ENCODE measurements at regions not wholly inside any gene's neighbourhood (a gene's known extent, or its start where the extent isn't known, plus 50 kb on each side); places are given as distances from the start of the nearest gene placed in this dataset.

GRCh38 chr1:82451191-82451590, 650.5 kb downstream of the ADGRL2 start:
- H3K4me2 ChIP-seq (ENCODE audit: low read length), result no peak overlapping the region
- TF ChIP-seq, protein P1, sequence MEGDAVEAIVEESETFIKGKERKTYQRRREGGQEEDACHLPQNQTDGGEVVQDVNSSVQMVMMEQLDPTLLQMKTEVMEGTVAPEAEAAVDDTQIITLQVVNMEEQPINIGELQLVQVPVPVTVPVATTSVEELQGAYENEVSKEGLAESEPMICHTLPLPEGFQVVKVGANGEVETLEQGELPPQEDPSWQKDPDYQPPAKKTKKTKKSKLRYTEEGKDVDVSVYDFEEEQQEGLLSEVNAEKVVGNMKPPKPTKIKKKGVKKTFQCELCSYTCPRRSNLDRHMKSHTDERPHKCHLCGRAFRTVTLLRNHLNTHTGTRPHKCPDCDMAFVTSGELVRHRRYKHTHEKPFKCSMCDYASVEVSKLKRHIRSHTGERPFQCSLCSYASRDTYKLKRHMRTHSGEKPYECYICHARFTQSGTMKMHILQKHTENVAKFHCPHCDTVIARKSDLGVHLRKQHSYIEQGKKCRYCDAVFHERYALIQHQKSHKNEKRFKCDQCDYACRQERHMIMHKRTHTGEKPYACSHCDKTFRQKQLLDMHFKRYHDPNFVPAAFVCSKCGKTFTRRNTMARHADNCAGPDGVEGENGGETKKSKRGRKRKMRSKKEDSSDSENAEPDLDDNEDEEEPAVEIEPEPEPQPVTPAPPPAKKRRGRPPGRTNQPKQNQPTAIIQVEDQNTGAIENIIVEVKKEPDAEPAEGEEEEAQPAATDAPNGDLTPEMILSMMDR (IDR thresholded peaks at IDR 0.05; ENCODE audit: low read length), result no peak
- no peak for TF ChIP-seq EZH2 (IDR thresholded peaks at IDR 0.05; ENCODE audit: borderline replicate concordance, low read length)
- no peaks in the 10 kb centered on the region for H3K36me3 ChIP-seq (ENCODE audit: insufficient read depth, low read length)
- no peak overlapping the region for H2AFZ ChIP-seq (ENCODE audit: low read length)
- H3K4me3 ChIP-seq (ENCODE audit: low read depth, low read length, poor library complexity, severe bottlenecking), result no peak overlapping the region
- no peaks in the 10 kb centered on the region for H4K20me1 ChIP-seq (ENCODE audit: insufficient read depth, low read length)
- H3K9ac ChIP-seq (ENCODE audit: low read length), result no peak overlapping the region
- no peaks in the 10 kb centered on the region for H3K9me3 ChIP-seq (ENCODE audit: low read length)
- no peaks in the 10 kb centered on the region for H3K79me2 ChIP-seq (ENCODE audit: insufficient read depth, low read length)
- no peak overlapping the region for H3K27ac ChIP-seq (ENCODE audit: low read depth, low read length, poor library complexity, severe bottlenecking)
- no peaks in the 10 kb centered on the region for H3K9me2 ChIP-seq (ENCODE audit: low read depth, low read length)
- no peaks in the 10 kb centered on the region for H3K27me3 ChIP-seq (ENCODE audit: insufficient read depth, low read length)
- no peaks in the 10 kb centered on the region for H3K4me1 ChIP-seq (ENCODE audit: insufficient read depth, low read length, severe bottlenecking)
- H3F3A ChIP-seq (ENCODE audit: insufficient read depth, low read length), result no peaks in the 10 kb centered on the region

- Histone ChIP-seq H4K20me1 (ENCODE audit: insufficient read depth, low read length) (no peaks in the 10 kb centered on the region), H3K9ac (ENCODE audit: low read length) (no peak overlapping the region), H3K27me3 (ENCODE audit: insufficient read depth, low read length) (no peaks in the 10 kb centered on the region), H2AFZ (ENCODE audit: low read length) (no peak overlapping the region), H3K4me3 (ENCODE audit: low read depth, low read length, poor library complexity, severe bottlenecking) (no peak overlapping the region), H3K36me3 (ENCODE audit: insufficient read depth, low read length) (no peaks in the 10 kb centered on the region), H3K9me2 (ENCODE audit: low read depth, low read length) (no peaks in the 10 kb centered on the region), H3K4me2 (ENCODE audit: low read length) (no peak overlapping the region), H3F3A (ENCODE audit: insufficient read depth, low read length) (no peaks in the 10 kb centered on the region), H3K27ac (ENCODE audit: low read depth, low read length, poor library complexity, severe bottlenecking) (no peak overlapping the region), H3K9me3 (ENCODE audit: low read length) (no peaks in the 10 kb centered on the region), H3K4me1 (ENCODE audit: insufficient read depth, low read length, severe bottlenecking) (no peaks in the 10 kb centered on the region), H3K79me2 (ENCODE audit: insufficient read depth, low read length) (no peaks in the 10 kb centered on the region)
- TF ChIP-seq EZH2 (IDR thresholded peaks at IDR 0.05; ENCODE audit: borderline replicate concordance, low read length), result no peak
- TF ChIP-seq, protein P1 (IDR thresholded peaks at IDR 0.05; ENCODE audit: low read length), result no peak
Measured at GRCh38 chr1:82449506-82450057, 648.8 kb downstream of the ADGRL2 start.

DNA sequence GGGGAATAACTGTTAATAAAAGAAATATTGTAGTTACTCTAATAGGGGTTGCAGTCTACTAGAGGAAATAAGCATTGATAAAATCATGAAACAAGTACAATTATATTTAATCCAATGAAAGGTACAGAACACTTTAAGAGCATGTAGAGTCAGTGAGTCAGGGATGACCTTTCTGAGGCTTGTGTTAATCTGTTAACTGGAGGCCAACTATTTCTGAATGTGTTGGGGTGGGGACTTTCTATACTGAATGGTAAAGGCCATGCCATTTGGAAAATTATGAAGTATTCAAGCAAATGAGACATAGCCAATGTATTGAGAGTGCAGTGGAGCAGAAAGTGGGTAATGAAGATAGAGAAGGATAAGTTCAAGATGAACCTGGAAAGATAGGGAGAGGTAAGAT, 646.2 kb downstream of the ADGRL2 start:
- no peaks in the 10 kb centered on the region for H3F3A ChIP-seq (ENCODE audit: insufficient read depth, low read length)
- no peak overlapping the region for H2AFZ ChIP-seq (ENCODE audit: low read length)
- H3K4me1 ChIP-seq (ENCODE audit: insufficient read depth, low read length, severe bottlenecking), result no peaks in the 10 kb centered on the region
- H3K9me2 ChIP-seq (ENCODE audit: low read depth, low read length), result no peaks in the 10 kb centered on the region
- H3K27ac ChIP-seq (ENCODE audit: low read depth, low read length, poor library complexity, severe bottlenecking), result no peak overlapping the region
- H3K4me3 ChIP-seq (ENCODE audit: low read depth, low read length, poor library complexity, severe bottlenecking), result no peak overlapping the region
- H3K36me3 ChIP-seq (ENCODE audit: insufficient read depth, low read length), result no peaks in the 10 kb centered on the region
- H4K20me1 ChIP-seq (ENCODE audit: insufficient read depth, low read length), result no peaks in the 10 kb centered on the region
- H3K9me3 ChIP-seq (ENCODE audit: low read length), result no peaks in the 10 kb centered on the region
- no peaks in the 10 kb centered on the region for H3K79me2 ChIP-seq (ENCODE audit: insufficient read depth, low read length)
- TF ChIP-seq, protein P1 (IDR thresholded peaks at IDR 0.05; ENCODE audit: low read length), result no peak
- TF ChIP-seq EZH2 (IDR thresholded peaks at IDR 0.05; ENCODE audit: borderline replicate concordance, low read length), result no peak
- no peak overlapping the region for H3K4me2 ChIP-seq (ENCODE audit: low read length)
- H3K9ac ChIP-seq (ENCODE audit: low read length), result no peak overlapping the region
- no peaks in the 10 kb centered on the region for H3K27me3 ChIP-seq (ENCODE audit: insufficient read depth, low read length)
